ENCODE measurements at regions not wholly inside any gene's neighbourhood (a gene's known extent, or its start where the extent isn't known, plus 50 kb on each side); places are given as distances from the start of the nearest gene placed in this dataset.

DNA sequence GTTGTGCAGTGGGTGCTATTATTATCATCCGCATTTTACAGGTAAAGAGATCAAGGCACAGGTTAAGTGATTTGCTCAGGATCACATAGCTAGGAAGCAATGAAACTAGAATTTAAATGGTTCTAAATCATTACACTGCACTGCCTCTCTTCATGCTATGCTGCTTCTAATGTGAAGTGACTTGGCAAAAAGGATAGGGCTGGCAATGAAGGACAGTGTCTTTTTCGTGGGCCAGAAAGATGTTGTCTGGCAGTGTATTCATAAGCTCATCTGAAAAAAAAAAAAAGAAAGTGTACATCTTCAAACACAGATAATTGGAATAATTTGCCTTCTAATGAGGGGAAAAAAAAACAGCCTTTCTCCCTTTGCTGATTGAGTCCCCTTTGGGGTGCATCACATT is 132.2 kb upstream of the FUNDC1 start:
- TF ChIP-seq, protein P1, sequence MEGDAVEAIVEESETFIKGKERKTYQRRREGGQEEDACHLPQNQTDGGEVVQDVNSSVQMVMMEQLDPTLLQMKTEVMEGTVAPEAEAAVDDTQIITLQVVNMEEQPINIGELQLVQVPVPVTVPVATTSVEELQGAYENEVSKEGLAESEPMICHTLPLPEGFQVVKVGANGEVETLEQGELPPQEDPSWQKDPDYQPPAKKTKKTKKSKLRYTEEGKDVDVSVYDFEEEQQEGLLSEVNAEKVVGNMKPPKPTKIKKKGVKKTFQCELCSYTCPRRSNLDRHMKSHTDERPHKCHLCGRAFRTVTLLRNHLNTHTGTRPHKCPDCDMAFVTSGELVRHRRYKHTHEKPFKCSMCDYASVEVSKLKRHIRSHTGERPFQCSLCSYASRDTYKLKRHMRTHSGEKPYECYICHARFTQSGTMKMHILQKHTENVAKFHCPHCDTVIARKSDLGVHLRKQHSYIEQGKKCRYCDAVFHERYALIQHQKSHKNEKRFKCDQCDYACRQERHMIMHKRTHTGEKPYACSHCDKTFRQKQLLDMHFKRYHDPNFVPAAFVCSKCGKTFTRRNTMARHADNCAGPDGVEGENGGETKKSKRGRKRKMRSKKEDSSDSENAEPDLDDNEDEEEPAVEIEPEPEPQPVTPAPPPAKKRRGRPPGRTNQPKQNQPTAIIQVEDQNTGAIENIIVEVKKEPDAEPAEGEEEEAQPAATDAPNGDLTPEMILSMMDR (IDR thresholded peaks at IDR 0.05): no peak
- no peak for TF ChIP-seq POLR2A (IDR thresholded peaks at IDR 0.05)

Measured in prostate gland (tissue), 2 donors.